GM21825 (cell line): ENCODE measurements at regions not wholly inside any gene's neighbourhood (a gene's known extent, or its start where the extent isn't known, plus 50 kb on each side); places are given as distances from the start of the nearest gene placed in this dataset.
"Not testable (repeated sequence)": the region's sequence is repeated elsewhere in the genome, so short reads cannot be mapped to it uniquely, and the experiment has no call there.

Source experiments
- ATAC-seq: cut with Tn5 transposase; IDR thresholded peaks from one replicate; pipeline ENCODE4 v1.9.1; 2021; ENCODE audit warnings: mild to moderate bottlenecking, moderate library complexity; ENCODE audit not compliant: unreplicated experiment

DNA sequence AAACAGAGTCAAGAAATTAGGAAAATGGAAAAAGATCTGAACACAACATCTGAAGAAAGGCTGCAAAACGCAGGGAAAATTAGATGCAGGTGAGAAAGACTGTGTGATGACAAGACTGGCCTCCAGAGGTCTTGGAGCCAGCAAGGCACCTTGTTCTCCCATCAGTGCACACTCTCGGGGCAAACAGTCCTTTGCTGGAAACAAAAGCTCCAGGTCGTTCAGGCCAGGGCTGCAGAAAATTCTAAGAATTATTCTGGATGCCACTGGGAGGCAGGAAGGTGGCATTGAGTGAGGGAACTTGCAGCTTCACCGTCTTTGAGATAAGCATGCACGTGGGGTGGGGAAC lies 219.9 kb upstream of the SSTR4 start:
- no peak for ATAC-seq

DNA sequence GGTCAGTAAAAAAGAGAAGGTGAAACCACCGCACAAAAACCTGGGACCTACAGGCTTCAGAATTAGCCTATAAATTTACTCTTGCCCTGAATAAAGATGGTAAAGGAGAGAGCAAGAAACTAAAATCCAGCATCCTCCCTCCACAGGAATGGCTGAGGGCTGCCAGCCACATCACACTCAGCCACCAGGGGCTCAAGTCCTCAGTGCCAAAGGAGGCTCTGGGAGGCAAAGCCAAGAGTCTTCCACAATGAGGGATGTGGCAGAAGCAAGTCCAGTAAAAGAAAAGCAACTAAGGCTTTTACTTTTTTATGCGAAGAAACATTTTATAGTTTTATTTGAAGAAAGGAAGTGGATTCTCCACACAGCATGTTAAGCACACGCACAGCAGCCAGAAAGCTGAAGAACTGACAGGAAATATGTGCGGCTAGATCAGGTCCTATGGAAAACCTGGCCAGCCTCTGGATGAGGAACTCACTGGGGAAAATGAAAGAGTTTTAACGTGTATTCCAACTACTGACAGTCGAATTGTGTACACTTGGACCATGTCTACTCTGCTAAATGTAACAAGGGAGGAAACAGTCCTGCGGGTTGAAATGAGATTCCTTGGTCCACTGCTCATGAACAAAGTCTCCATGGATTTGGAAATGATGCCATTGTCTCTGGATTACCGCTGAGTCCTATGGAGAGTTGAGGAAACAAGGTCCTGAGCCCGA lies 219.4 kb upstream of the SSTR4 start:
- ATAC-seq, result no peak

DNA sequence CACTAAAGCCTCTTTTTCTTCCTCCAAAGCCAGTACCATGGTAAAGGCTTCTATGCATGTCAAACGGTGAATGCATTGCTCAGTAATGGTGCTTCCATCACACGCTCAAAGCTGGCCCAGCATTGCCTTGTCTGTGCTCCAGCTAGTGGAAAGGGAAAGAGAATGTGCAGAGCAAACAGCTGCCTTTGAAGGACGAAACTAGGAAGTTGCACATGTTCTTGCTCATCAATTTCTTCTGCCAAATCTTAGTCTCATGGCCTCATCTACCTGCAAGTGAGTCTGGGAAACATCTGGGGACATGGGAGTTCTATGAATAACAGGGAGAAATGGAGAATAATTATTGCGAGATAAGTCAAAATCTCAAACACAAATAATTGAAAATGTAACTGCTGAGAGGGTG lies 216.5 kb upstream of the SSTR4 start:
- ATAC-seq, result no peak

DNA sequence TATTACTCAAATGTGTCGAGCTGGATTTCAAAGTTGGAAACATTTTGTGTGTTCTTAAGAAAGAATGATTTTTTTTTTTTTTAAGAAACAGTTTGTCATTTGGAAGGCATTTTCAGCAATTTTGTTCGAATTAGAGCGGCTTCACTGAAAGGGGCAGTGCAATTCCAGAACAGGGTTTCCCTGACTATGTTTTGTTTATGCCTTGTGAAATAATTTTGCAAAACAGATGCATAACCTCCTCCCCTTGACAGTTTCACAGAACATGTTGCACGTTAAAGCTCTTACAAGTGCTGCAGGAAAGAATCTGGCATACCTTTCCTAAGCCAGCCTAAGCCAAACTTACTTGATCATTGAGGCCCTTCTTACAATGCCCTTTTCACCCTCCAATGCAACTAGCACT lies 216.0 kb upstream of the SSTR4 start:
- ATAC-seq, result no peak

DNA sequence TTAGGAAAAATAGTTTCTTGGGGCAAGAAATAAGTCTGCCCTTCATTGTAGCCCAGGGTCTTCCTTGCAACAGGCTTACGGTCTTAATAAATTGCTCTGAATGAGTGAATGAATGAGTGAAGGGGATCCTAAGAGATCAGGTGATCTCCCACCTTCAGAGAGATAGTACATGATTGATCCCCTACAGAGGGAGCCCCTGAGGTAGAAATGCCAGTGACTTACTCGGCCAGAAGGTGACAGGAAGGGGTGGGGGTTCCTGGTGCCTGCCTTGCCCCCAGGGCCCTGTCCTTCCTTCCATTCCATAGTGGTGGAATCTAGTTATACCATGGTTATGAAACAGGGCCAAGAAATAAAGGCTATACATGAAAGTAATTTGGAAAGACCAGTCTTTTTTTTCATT lies 215.3 kb upstream of the SSTR4 start:
- no peak for ATAC-seq

DNA sequence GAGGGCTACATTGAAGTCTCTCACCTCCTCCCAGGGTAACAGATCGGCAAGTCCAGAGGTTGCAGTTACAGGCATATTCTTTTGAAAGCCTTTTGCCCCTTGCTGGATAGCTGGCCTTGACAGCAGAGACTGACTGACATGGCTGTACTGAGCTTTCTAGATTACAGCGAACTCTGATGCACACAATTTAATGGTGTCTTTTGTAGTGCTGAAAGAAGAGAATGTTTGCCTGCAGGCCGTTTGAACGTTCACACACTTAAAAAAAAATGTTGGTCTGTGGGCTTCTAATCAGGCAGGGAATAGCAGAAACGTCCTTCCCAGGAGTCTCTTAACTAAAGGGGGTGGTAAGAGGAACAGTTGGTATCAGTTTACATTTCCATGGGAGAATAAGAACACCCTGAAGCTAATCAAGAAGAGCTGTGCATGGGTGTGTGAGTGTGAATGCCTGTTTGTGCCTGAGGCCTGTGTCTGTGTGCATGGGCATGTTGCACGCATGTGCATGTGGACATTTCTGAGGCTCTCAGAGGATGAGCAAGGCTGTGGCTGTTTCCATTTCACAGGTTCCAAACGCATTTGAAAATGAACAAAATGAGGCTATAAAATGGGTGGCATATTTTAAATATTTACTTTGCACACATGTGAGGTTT lies 213.9 kb upstream of the SSTR4 start:
- ATAC-seq, result no peak

DNA sequence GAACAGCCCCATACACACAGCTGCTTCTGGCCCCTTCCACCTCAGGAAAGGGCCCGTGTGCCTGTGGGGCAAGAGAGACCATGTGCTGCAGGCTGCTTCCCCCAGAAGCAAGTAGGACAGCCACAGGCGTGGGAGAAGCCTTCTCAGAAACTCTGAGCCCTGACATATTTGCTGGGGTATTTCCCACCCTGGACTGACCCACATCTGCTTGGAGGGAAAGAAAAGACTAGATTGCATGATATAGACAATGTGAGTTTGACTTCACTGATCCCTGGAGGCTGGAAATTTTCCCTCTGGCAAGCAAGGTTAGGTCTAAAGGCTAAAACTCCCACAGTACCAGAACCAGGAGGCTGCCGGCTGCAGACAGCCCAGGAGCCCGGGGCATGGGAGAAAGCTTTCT lies 213.3 kb upstream of the SSTR4 start:
- ATAC-seq, result no peak

DNA sequence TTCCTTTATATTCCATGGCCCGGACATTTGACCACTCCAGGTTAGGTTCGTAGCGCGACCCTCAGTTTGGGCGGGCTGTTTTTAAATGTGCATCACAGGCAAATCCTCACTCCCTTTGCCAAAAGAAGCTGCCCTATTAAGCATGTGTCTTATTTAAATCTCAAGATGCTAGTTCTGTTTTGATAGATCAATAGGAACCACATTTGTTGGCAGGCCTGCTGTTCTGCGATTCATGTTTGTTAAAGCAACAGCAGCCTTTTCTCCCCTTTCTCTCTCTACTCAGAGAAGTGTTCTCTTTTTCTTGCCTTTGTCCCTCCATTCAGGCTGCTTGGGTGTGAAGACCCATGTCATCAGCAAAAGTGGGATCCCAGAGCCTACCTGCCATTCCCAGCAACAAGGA lies 212.0 kb upstream of the SSTR4 start:
- no peak for ATAC-seq

DNA sequence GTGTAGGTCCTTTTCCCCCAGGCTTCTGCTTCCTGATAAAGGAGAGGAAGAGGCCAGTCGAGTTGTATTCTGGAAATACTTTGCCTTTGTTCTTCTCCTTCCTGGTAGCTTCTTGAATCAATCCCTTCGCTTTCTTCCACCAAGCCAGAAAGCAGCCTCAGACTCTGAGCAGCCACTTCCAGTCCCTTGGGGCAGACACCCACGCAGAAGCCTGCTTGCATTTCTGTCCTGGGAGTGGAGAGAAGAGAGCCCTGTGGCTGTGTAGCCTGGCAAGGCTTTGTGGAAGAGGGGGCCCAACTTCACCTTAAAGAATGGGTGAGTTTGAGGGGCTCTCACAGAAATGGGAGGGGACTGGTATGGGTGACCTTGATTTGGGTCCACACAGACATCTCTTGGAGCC lies 211.0 kb upstream of the SSTR4 start:
- ATAC-seq, result no peak

DNA sequence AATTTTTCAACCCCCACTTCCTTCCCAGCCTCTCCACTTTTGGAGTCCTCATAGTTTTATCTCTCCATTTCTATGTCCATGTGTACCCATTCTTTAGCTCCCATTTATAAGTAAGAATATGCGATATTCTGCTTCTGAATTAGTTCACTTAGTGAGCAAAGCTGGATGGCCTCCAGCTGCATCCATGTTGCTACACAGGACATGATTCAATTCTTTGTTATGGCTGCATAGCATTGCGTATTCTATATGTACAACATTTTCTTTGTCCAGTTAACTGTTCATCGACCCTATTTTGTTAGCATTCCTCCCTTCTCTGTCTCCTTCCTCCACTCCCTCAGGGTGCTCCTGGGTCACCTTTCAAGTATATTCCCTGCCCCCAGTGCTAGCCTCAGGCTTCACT lies 210.0 kb upstream of the SSTR4 start:
- no peak for ATAC-seq

DNA sequence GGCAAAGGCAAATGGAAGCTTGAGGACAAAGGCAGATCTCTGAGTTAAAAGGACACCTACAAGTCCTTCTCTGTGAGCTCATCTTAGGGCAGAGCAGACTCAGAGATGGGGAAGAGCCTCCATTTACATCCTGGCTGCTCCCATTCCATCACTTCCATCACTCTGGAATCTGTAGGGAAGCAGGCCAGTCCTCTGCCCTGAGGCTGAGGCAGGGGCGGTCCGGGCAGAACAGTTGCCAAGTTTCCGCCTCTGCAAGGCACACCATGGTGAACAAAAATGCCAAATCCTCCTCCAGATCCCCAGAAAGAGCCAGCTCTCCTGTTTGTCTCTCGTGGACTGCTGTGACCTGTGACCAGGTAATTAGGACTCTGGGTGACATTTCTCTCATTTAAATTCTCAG lies 209.6 kb upstream of the SSTR4 start:
- ATAC-seq, result no peak

DNA sequence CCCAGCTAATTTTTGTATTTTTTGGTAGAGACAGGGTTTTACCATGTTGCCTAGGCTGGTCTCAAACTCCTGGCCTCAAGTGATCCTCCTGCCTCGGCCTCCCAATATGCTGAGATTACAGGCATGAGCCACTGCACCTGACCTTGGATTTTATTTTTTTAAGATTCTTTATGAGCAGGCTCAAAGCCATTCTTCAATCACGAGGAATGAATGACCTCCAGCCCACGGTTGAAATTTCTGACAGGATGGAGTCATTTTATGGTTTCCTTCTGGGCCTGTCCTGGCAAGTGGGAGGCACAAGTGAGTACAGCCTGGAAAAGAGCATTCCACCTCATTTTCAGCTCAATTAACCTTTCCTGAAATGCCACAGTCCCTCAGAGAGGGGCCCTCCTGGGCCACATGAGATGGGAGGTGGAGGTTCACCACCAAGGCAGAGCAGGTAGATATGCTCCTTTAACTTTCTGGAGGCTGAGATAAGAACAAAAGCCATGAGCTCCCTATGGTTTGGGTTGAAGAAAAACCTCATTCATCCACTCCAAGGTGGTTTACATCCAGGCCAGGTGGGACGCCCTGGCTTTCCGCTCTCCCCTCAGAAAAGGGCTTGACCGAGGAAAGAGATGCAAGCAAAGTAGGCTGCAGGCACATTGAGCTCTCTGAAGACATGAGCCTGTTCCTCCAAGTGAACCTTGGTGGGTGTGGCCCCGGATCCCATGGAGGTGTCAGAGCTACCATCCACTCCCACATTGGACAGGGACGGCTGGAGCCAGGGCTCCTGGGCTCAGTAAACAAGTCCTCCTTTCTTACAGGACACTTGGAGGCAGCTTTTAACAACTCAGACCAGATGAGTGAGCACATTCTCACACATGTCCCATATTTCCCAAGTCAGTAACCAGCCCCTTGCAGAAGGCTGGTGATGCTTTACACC lies 208.5 kb upstream of the SSTR4 start:
- no peak for ATAC-seq

DNA sequence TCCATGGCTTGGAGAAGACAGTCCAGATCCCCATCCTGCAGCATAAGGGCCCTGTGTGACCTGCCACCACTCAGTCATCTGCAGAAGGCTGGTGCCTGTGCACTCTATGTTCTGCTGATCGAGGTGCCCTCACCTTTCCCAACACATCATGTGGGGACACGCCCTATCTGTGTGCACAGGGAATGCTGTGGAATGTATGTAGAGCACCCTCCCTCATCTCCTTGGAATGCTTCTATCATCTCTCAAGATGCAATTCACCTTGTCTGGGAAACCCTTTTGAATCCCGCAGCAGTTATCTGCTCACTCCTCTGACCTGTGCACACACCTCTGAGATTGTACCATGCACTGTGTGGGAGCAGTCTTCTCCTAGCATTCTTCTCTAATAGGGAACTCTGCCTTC lies 207.2 kb upstream of the SSTR4 start:
- no peak for ATAC-seq

DNA sequence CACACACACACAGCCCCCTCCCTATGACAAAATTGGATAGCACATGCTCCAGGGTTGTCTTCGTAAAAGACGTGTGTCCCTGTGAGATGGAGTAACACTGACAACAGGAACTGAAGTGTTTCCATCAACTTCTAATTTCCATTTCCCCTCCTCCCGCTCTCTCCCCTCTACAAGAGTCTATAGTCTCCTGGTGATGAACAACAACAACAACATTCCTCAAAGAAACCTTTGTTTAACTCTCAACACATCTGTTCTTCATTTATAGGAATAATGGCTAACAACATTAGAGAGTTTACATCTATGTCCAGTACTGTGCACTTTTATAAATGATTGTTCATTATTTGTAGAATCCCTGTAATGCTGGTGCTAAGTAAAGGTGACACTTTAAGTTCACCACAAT lies 205.8 kb upstream of the SSTR4 start:
- ATAC-seq, result no peak

DNA sequence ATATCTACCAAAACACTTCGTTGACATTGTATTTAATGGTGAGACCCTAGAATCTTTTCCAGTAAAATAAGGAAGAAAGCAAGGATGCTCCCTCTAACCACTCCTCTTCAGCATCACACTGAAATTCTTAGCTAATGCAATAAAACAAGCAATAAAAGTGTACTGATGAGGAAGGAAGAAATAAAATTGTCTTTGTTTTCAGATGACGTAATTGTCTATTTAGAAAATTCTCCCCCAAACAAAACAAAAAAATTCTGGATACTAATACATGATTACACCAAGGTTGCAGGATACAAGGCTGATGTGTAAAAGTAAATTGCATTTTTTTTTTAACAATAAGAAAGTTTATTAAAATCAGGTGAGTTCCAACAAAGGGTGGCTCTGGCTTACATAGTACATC lies 205.0 kb upstream of the SSTR4 start:
- ATAC-seq, result no peak

DNA sequence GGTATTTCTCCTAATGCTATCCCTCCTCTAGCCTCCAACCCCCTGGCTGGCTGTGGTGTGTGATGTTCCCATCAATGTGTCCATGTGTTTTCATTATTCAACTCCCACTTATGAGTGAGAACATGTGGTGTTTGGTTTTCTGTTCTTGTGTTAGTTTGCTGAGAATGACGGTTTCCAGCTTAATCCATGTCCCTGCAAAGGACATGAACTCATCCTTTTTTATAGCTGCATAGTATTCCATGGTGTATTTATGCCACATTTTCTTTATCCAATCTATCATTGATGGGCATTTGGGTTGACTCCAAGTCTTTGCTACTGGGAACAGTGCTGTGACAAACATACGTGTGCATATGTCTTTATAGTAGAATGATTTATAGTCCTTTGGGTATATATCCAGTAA lies 204.4 kb upstream of the SSTR4 start:
- not testable (repeated sequence) for ATAC-seq

DNA sequence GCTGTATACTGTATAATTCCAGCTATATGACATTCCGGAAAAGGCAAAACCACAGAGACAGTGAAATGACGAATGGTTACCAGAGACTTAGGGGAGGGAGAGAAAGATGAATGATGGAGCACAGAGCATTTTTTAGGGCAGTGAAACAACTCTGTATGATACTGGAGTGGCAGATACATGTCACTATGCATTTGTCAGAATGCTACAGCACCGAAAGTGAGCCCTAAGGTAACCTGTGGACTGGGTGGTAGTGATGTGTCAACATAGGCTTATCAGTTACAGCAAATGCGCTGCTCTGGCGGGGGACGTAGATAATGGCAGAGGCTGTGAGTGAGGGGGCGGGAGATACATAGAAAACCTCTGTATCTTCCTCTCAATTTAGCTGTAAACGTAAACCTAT lies 201.3 kb upstream of the SSTR4 start:
- ATAC-seq, result no peak

DNA sequence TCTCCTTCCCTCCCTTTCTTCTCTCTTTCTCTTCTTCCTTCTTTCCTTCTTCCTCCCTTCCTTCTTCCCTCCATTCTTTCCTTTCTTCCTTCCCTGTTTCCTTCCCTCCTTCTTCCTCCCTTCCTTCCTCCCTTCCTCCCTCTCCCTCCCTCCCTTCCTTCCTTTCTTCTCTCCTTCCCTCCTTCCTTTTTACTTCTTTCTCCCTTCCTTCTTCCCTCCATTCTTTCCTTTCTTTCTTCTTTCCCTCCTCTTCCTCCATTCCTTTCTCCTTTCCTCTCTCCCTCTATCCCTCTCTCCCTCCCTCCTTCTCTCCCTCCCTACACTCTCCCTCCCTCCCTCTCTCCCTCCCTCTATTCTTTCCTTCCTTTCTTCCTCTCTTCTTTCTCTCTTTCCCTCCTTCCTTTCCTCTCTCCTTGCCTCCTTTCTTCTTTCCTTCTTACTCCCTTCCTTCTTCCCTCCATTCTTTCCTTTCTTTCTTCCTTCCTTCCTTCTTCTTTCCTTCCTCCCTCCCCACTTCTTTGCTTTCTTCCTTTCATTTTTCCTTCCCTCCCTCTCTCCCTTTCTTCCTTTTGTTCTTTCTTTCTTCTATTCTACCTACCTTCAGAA lies 200.4 kb upstream of the SSTR4 start:
- no peak for ATAC-seq

DNA sequence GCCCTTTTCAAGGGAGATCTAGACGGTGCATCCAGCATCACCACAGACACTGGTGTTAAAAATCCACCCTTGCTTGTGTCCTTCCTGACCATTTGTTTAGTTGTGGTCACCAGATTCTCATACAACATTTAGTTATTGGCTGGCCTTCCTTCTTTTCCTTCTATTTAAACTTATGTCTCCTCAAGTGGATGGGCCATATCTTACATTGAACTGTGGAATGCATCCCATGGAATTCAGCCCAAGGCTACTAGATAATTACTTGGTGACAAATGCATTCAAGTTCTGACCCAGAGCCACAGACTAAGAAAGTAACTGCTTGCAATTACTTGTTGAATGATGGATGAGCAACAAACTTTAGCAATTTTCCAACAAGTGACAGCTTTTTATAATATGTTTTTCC lies 198.9 kb upstream of the SSTR4 start:
- no peak for ATAC-seq

DNA sequence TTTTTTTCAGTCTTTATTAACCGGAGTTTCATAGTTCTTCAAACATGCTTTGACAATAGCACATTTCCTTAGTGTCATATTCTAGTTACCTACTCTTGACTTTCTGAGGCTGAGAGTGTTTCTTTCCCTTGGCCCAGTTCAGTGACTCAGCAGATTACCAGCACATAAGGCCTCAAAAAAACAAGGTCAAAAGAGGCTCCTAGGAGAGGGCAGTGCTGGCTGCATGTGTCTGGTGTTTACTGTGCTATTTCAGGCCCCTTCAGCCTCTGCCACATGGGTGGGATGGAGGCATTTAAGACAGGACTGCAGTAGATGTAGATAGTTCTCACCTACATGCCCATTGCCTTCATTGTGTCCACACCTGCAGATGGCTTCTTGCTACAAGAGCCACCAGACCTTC lies 198.2 kb upstream of the SSTR4 start:
- ATAC-seq, result no peak

DNA sequence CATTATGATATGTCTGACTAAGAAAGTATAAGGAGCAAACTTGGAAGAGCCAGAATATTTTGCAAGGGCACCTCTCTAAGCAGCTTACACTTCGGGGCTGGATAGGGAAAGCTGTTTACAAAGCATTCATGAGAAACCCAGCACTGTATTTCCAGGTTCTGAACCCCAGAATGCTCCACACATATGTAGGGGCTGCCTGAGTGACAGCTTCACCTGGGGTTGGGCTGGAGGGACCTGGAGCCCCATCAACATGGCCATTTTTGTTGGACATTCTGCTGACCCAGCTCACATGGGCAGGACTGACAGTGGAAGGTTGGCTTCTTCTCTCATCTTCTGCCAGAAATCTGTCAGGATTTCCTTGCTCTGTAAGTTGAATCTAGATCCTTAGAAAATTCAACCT lies 197.1 kb upstream of the SSTR4 start:
- no peak for ATAC-seq

DNA sequence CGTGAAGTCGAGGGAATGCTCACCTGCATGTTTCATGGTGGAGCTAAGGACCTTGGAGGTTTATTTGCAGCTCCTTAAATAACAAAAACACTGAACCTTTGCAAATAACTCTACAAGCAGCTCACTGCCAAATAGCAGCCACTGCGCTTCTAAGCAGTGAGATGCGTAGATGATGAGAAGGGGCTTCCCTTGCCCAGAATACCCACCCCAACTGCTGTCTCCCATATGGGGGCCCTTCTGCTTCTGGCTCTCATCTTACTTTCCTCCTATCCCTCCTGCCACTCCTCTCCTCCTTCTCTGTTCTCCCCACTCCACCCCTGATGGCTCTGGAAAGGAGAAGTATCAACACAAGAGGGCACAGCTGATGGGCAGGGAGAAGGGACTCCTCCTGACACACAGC lies 193.3 kb upstream of the SSTR4 start:
- no peak for ATAC-seq
